GM20000 (cell line): ENCODE measurements at regions not wholly inside any gene's neighbourhood (a gene's known extent, or its start where the extent isn't known, plus 50 kb on each side); places are given as distances from the start of the nearest gene placed in this dataset.

ENCODE experiments used
- DNase-seq: peaks from one replicate; pipeline ENCODE4 v3.0.0; 2012; ENCODE audit warnings: low spot score
- TF ChIP-seq, protein P1 (sequence below): IDR thresholded peaks from 2 replicates; pipeline ENCODE4 v1.5.1; 2012; ENCODE audit warnings: mild to moderate bottlenecking, control low read depth; ENCODE audit errors: extremely low read depth, missing control alignments

DNA sequence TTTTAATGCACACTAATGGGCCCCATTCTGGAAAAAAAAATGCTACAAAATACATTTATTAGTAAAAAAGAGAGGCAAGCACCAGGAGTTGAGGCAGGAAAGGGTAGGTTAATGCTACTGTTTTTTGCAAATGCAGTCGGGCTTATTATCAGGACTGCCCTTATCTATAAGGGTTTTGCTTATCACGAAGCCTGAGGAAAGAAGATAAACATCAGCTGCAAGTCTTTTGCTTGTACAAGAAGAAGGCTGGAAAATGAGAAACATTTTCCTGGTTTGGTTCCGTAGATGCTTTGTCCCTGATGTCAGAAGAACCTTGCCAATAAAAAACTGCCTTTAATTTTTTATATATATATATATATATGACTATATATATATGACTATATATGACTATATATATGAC lies 189.3 kb upstream of the VGLL2 start:
- TF ChIP-seq, protein P1, sequence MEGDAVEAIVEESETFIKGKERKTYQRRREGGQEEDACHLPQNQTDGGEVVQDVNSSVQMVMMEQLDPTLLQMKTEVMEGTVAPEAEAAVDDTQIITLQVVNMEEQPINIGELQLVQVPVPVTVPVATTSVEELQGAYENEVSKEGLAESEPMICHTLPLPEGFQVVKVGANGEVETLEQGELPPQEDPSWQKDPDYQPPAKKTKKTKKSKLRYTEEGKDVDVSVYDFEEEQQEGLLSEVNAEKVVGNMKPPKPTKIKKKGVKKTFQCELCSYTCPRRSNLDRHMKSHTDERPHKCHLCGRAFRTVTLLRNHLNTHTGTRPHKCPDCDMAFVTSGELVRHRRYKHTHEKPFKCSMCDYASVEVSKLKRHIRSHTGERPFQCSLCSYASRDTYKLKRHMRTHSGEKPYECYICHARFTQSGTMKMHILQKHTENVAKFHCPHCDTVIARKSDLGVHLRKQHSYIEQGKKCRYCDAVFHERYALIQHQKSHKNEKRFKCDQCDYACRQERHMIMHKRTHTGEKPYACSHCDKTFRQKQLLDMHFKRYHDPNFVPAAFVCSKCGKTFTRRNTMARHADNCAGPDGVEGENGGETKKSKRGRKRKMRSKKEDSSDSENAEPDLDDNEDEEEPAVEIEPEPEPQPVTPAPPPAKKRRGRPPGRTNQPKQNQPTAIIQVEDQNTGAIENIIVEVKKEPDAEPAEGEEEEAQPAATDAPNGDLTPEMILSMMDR = no peak
- no peak for DNase-seq

DNA sequence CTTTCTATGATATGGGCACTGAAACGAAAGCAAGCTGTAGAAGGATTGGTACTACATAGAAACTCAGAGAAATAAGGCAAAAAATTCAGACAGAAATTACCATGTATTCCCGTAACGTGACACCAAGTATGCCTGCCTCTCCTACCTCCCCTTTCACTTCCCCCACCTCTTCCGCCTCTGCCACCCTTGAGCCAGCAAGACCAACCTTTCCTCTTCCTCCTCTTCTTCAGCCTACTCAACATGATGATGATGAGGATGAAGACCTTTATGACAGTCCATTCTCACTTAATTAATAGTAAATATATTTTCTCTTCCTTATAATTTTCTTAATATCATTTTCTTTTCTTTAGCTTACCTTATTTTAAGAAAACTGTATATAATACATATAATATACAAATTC lies 188.1 kb upstream of the VGLL2 start:
- TF ChIP-seq, protein P1 = no peak
- DNase-seq = no peak

DNA sequence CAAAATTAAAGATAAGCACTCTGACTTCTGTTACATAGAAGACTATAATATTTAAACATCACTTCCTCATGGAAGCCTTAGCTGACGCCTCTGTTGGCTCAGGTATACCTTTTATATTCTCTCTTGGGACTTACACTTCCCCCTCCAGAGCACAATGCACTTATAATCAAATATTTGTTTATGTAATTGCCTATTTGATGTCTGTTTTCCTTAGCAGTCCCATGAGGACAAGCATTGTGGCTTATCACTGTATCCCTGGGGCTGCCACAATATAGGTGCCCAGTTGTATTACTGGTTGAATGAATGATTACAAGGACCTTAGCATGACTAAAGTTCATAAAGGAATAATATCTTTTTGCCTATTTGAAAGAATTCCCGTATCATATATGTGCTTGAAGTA lies 186.7 kb upstream of the VGLL2 start:
- TF ChIP-seq, protein P1 = no peak
- no peak for DNase-seq

DNA sequence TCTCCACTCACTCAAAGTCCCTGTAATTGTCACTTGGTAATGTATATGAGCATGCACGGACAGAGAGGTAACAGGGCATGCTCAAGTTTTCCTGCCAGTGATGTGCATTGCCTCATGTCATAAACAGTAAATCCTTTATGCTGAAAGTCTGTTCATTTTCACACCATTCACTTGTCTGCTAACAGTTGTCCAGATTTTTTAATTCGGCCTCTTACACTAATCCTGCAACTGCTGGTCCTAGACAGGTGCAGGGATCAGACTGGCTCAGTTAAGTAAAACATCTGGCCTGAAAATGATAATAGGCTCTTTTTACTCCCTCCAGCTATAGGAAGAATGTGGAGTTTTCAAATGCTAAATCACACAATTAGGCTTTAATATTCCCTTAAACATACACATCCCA lies 185.4 kb upstream of the VGLL2 start:
- DNase-seq = no peak
- TF ChIP-seq, protein P1 = no peak

DNA sequence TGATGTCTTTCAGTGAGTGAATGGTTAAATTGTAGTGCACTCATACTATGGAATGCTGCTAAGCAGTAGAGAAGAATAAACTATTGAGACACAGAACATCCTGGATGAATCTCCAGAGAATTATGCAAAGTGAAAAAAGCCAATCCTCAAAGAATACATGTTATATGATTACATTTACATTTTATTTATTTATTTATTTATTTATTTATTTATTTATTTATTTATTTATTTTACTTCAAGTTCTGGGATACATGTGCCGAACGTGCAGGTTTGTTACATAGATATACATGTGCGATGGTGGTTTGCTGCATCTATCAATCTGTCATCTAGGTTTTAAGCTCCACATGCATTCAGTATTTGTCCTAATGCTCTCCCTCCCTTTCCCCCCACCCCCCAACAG lies 175.8 kb upstream of the VGLL2 start:
- no peak for DNase-seq
- TF ChIP-seq, protein P1 = no peak

DNA sequence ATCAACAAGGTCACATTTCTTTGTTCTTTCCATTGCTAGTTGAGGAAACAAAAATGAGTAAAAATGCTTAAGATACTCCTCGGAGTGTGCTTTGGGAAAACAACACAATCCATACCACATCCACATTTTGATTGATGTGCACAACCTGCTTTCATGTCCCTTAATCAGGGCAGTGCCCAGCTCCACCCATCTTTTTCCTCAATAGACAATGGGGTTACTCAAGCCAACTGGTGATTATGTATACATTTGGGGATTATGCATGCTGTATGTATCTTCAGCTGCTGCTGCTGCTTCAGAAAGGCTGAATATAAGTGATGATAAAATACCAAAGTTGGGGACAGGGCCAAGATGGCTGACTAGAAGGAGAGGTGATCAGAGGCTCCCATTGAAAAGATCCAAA lies 155.2 kb upstream of the VGLL2 start:
- no peak for DNase-seq
- TF ChIP-seq, protein P1 = no peak

DNA sequence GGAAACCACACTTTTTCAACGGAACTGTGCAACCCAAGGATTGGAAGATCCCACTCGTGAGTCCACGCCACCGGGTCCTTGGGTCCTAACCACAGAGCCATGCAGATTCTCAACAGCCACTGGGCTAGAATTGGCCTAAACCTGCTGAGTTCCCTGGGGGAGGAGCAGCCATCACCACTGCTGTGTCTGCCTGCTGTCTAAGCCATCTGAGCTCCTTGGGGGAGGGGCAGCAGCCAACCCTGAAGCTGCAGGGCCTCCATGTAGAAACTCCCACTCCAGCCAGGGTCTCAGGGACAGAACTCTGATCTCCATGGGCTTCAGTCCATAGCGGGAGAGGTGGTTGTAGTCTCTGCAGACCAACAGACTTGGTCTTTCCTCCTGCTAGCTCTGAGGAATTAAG lies 154.6 kb upstream of the VGLL2 start:
- no peak for DNase-seq
- TF ChIP-seq, protein P1 = no peak
